Transverse colon (tissue), 4 donors: ENCODE measurements at regions not wholly inside any gene's neighbourhood (a gene's known extent, or its start where the extent isn't known, plus 50 kb on each side); places are given as distances from the start of the nearest gene placed in this dataset.

Experiments used
- DNase-seq: peaks from one replicate; pipeline ENCODE4 v3.0.0-alpha.2; 2019
- H3K27ac ChIP-seq, 4 donors: fragments of 200-600 bp; sonication (generic); 2 replicates each; pipeline ENCODE4 v1.5.1; 2016 to 2018; ENCODE audit warnings: inconsistent platforms in 4 of 4
- H3K27me3 ChIP-seq: fragments of 200-600 bp; sonication (generic); 2 replicates; pipeline ENCODE4 v1.5.1; 2017; ENCODE audit warnings: inconsistent platforms
- H3K36me3 ChIP-seq, 4 donors: fragments of 200-600 bp; sonication (generic); 2 replicates each; pipeline ENCODE4 v1.5.1; 2017 to 2019; ENCODE audit warnings: inconsistent platforms in 4 of 4
- H3K4me1 ChIP-seq, 4 donors: fragments of 200-600 bp; sonication (generic); 2 replicates each; pipeline ENCODE4 v1.5.1; 2017 to 2020; ENCODE audit warnings: inconsistent platforms in 4 of 4
- H3K4me3 ChIP-seq, 4 donors: fragments of 200-600 bp; sonication (generic); 1 replicate in 1 of 4; 2 replicates in 3 of 4; pipeline versions ENCODE4 v1.5.1 to v1.6.1; 2017 to 2019; ENCODE audit warnings: inconsistent platforms in 4 of 4
- H3K9me3 ChIP-seq, 2 donors: fragments of 200-600 bp; sonication (generic); 2 replicates each; pipeline ENCODE4 v1.5.1; 2017 to 2019; ENCODE audit warnings: inconsistent platforms in 2 of 2
- EP300 ChIP-seq: sonication (generic); formaldehyde crosslinking; IDR thresholded peaks from one replicate; pipeline ENCODE4 v1.6.1; 2017; ENCODE audit warnings: antibody characterized with exemption, low read depth
- POLR2A ChIP-seq: fragments of 450-650 bp; IDR thresholded peaks from one replicate; pipeline ENCODE4 v1.6.1; 2016; ENCODE audit warnings: antibody characterized with exemption, mild to moderate bottlenecking, moderate library complexity
- POLR2AphosphoS5 ChIP-seq, 3 donors: sonication (generic); formaldehyde crosslinking; IDR thresholded peaks; one replicate each; pipeline ENCODE4 v1.6.1; 2016; ENCODE audit warnings: antibody characterized with exemption in 3 of 3
- WGBS, 2 donors: methylation state at CpG; one replicate each; pipeline ENCODE4 v1.1.5; 2018; ENCODE audit warnings: low coverage in 1 of 2; 5-methylcytosine and 5-hydroxymethylcytosine counted together
- in situ Hi-C, 4 donors: fragments of 200-750 bp; cut with MboI; loops; one replicate each; pipeline versions ENCODE4 v1.15.0 to v1.15.1; 2017; ENCODE audit warnings: low sequenced_read_pairs in 3 of 4, low pct_ligation_motif_present in 1 of 4, low pct_unique_long_range_greater_than_20kb in 1 of 4
- intact Hi-C: fragments of 100-400 bp; cut with DNase I; formaldehyde crosslinking; loops from one replicate; pipeline ENCODE4 v1.15.1; 2023; ENCODE audit warnings: low total_unique reads
- TF ChIP-seq, protein P1 (sequence below), 5 experiments: fragments of 200-600 bp in 3 of 5; fragments of 450-650 bp in 2 of 5; sonication (generic) in 3 of 5; IDR thresholded peaks; 1 replicate in 2 of 5; 2 replicates in 3 of 5; pipeline ENCODE4 v1.5.1; 2016 to 2017; ENCODE audit warnings: antibody characterized with exemption in 5 of 5, inconsistent platforms in 3 of 5, mild to moderate bottlenecking in 2 of 5, moderate library complexity in 1 of 5

GRCh38 chr1:193960499-193960898 lies 774.1 kb upstream of the B3GALT2 start:
- Histone ChIP-seq H3K4me1 (no peaks in the 10 kb centered on the region), H3K9me3 (no peaks in the 10 kb centered on the region), H3K4me3 (no peak overlapping the region), H3K36me3 (no peaks in the 10 kb centered on the region), H3K27me3 (no peaks in the 10 kb centered on the region), H3K27ac (no peak overlapping the region)
- TF ChIP-seq POLR2A (no peak), EP300 (no peak), POLR2AphosphoS5 (IDR thresholded peaks at IDR 0.05) (no peak)
- TF ChIP-seq, protein P1, sequence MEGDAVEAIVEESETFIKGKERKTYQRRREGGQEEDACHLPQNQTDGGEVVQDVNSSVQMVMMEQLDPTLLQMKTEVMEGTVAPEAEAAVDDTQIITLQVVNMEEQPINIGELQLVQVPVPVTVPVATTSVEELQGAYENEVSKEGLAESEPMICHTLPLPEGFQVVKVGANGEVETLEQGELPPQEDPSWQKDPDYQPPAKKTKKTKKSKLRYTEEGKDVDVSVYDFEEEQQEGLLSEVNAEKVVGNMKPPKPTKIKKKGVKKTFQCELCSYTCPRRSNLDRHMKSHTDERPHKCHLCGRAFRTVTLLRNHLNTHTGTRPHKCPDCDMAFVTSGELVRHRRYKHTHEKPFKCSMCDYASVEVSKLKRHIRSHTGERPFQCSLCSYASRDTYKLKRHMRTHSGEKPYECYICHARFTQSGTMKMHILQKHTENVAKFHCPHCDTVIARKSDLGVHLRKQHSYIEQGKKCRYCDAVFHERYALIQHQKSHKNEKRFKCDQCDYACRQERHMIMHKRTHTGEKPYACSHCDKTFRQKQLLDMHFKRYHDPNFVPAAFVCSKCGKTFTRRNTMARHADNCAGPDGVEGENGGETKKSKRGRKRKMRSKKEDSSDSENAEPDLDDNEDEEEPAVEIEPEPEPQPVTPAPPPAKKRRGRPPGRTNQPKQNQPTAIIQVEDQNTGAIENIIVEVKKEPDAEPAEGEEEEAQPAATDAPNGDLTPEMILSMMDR (IDR thresholded peaks at IDR 0.05) = no peak
- 78 to 79% methylated on average over 1 of the region's 1 CpG for WGBS, 2 donors
- in situ Hi-C loops (no loop called here), intact Hi-C loops (no loop called here)
- no peak for DNase-seq

- intact Hi-C loops (no loop called here), in situ Hi-C loops (no loop called here)
- H3K27ac ChIP-seq = no peak overlapping the region
- H3K27me3 ChIP-seq = no peaks in the 10 kb centered on the region
- no peaks in the 10 kb centered on the region for H3K4me1 ChIP-seq
- DNase-seq = no peak
- no peak for TF ChIP-seq POLR2AphosphoS5 (IDR thresholded peaks at IDR 0.05)
- H3K36me3 ChIP-seq = no peaks in the 10 kb centered on the region
- no peak overlapping the region for H3K4me3 ChIP-seq
- WGBS, 2 donors = 88% methylated on average over 2 of the region's 2 CpGs; no CpG with 5 or more reads in 1 of the 2 donors
- no peaks in the 10 kb centered on the region for H3K9me3 ChIP-seq
Observed at GRCh38 chr1:193960040-193960439, 773.6 kb upstream of the B3GALT2 start.

DNA sequence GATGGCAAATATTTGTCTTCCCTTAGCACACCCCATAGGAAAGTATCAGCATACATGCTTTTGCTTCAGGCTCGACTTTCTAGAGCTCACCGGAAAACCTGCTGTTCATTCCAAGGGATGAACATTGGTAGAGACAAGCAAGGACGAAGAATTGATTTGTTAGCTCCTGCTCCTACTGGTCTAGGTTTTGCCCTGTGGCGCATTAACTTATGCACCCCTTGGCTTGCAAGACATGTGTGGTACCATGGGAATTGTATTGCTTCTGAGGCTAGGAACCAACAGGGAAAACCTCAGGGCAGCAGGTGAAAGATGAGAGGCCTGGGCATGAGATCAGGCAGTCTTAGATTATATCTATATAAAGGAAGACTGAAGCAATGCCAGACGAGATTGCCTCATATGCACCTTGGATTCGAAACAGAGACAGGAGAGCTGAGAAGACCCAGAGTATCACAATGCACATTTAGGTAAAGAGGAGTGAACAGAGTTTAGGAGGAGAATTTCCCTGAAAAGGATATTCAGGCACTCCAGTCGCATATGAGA lies 771.2 kb upstream of the B3GALT2 start:
- H3K4me3 ChIP-seq = no peak overlapping the region
- H3K9me3 ChIP-seq = no peaks in the 10 kb centered on the region
- no peak for DNase-seq
- no peaks in the 10 kb centered on the region for H3K27me3 ChIP-seq
- no peaks in the 10 kb centered on the region for H3K36me3 ChIP-seq
- no peak for TF ChIP-seq POLR2AphosphoS5 (IDR thresholded peaks at IDR 0.05)
- in situ Hi-C loops (no loop called here), intact Hi-C loops (no loop called here)
- H3K4me1 ChIP-seq = no peaks in the 10 kb centered on the region
- H3K27ac ChIP-seq = no peak overlapping the region
- 90 to 92% methylated on average over 4 to 6 of the region's 7 CpGs for WGBS, 2 donors

GRCh38 chr1:193952778-193953374 lies 766.5 kb upstream of the B3GALT2 start:
- in situ Hi-C loops = no loop called here
- 75 to 76% methylated on average over 1 of the region's 1 CpG for WGBS, 2 donors
- no peaks in the 10 kb centered on the region for H3K4me1 ChIP-seq
- H3K27me3 ChIP-seq = no peaks in the 10 kb centered on the region
- no peak overlapping the region for H3K4me3 ChIP-seq
- no peak for TF ChIP-seq EP300
- TF ChIP-seq POLR2AphosphoS5 (IDR thresholded peaks at IDR 0.05) = no peak
- TF ChIP-seq, protein P1 (IDR thresholded peaks at IDR 0.05) = no peak
- no peak for TF ChIP-seq POLR2A
- H3K36me3 ChIP-seq = no peaks in the 10 kb centered on the region
- intact Hi-C loops = no loop called here
- no peak overlapping the region for H3K27ac ChIP-seq
- no peak for DNase-seq
- H3K9me3 ChIP-seq = no peaks in the 10 kb centered on the region

GRCh38 chr1:193951984-193952383 lies 765.6 kb upstream of the B3GALT2 start:
- intact Hi-C loops (no loop called here), in situ Hi-C loops (no loop called here)

More at GRCh38 chr1:193951984-193952383, 765.6 kb upstream of the B3GALT2 start:
- WGBS, 2 donors = 74 to 79% methylated on average over 3 of the region's 3 CpGs
- no peaks in the 10 kb centered on the region for H3K27me3 ChIP-seq
- no peak for TF ChIP-seq POLR2A
- TF ChIP-seq POLR2AphosphoS5 (IDR thresholded peaks at IDR 0.05) = no peak
- TF ChIP-seq, protein P1 (IDR thresholded peaks at IDR 0.05) = no peak
- TF ChIP-seq EP300 = no peak
- H3K9me3 ChIP-seq = no peaks in the 10 kb centered on the region
- no peaks in the 10 kb centered on the region for H3K4me1 ChIP-seq
- H3K27ac ChIP-seq = no peak overlapping the region
- H3K4me3 ChIP-seq = no peak overlapping the region
- H3K36me3 ChIP-seq = no peaks in the 10 kb centered on the region
- DNase-seq = no peak
